ENCODE measurements at regions not wholly inside any gene's neighbourhood (a gene's known extent, or its start where the extent isn't known, plus 50 kb on each side); places are given as distances from the start of the nearest gene placed in this dataset.
"Not testable (repeated sequence)": the region's sequence is repeated elsewhere in the genome, so short reads cannot be mapped to it uniquely, and the experiment has no call there.

DNA sequence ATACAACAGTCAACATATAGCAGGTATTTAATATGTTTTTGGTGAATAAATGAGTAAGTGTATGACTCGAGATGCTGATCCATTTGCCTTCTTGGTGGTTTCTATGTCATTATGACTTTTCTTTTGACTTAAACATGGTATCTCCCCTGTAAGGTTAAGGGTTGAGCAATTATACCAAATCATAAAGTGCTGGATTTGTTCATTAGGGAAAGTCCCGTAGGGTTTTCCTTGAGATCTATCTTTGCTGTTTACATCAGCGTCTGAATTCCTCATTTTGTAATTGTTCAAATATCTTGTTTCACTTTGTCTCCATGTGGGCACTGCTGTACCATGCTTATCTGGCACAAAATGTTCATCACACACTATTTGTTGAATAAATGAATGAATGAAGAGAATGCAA, 562.6 kb downstream of the EDEM1 start:
- no peak for DNase-seq (ENCODE audit: low read depth)

- no peak for DNase-seq (ENCODE audit: low read depth)
Measured at GRCh38 chr3:5750874-5751640, 563.5 kb downstream of the EDEM1 start.

DNA sequence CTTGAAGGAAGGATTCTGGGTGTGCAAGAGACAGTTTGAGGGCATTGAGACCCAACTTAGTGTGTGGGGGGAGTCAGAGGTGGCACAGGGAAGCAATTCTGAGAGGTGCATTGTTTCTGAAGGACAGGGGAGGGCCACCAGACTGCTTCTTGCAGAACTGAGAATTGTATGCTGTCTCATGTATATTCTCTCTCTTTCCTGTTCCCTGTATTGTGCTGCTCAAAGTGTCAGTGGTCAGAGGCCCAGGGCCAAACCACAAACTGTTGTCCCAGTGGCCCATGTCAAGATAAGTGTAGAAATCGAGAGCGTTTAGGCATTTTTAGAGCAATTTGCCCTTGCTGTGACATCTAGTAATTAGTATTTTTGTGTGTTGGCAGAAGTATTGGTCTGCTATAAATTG, 567.1 kb downstream of the EDEM1 start:
- DNase-seq (ENCODE audit: low read depth), result no peak

DNA sequence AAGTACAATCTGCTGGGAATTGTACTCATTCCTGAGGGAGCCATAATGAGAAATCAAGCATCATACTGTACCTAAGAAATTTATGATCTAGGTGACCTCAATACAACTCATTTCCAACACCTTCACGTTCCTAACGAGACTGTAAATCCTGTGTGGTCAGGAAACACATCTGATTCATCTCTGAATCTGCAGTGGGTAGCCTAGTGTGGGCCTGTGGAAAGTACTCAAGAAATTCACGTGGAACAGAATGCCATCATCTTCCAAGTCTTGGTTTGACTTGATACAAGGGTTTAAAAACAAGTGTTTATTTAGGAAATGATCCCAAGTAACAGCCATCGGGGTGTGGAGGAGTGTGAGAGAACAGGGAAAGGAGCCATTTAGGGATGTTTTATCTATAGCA, 568.9 kb downstream of the EDEM1 start:
- no peak for DNase-seq (ENCODE audit: low read depth)

- DNase-seq (ENCODE audit: low read depth), result no peak
Measured at GRCh38 chr3:5757213-5757804, 569.8 kb downstream of the EDEM1 start.

- DNase-seq (ENCODE audit: low read depth), result no peak
Measured at GRCh38 chr3:5758699-5759098, 571.2 kb downstream of the EDEM1 start.

DNA sequence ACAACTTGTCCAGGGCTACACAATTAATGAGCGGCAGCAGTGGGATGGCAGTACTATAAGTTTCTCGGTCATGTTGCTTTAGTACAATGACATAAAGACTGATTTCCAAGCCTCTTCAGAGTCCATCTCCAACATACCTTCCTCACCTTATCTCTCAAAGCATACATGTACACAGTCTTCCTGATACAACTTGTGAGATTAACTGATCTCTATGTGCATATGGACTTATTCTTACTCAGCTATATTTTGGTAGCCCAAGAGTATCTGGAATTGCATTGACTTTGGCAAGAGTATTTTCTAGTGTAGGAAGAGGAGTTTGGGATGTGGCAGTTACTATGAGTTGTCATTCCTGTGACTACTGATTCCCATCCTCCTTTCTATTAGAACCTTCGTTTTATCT, 575.0 kb downstream of the EDEM1 start:
- no peak for DNase-seq (ENCODE audit: low read depth)

- no peak for DNase-seq (ENCODE audit: low read depth)
Measured at GRCh38 chr3:5766848-5767247, 579.3 kb downstream of the EDEM1 start.

DNA sequence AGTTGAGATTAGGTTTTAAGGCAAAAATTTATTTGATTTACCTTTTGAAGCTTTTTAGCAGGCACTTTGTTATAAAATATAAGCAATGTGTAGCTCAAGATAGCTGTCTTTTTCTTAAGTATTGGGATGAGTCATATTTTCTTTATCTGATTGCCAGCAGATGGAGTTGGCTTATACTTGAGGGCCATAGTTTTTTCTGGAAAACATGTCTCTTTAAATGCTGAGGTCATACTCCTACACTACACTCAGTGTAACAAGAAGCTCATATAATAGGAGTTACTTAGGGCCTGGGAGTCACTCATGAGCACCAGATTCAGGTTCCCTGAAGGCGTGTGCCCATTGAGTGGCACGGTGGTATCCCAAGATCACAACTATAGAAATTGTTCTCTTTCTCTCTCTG, 579.8 kb downstream of the EDEM1 start:
- DNase-seq (ENCODE audit: low read depth), result peak; percentile 19

GRCh38 chr3:5768281-5768945, 580.9 kb downstream of the EDEM1 start:
- no peak for DNase-seq (ENCODE audit: low read depth)

- no peak for DNase-seq (ENCODE audit: low read depth)
Measured at GRCh38 chr3:5769825-5770224, 582.3 kb downstream of the EDEM1 start.

DNA sequence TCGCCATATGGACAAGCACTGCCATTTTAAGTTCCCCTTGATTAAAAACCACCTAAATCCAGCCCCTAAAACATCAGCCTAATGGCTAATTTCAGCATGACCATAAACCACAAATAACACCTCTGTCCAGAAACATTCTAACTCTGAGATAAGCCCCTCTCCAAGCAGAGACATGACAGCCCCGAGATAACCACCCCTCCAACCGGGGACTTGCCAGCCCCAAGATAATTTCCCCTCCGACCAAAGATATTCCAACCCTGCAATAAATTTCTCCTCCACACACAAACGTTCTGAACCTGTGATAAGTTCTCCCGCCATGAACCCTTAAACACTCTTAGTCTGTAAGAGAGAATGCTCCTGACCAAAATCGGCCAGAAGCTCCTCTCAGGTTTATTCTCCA, 586.8 kb downstream of the EDEM1 start:
- no peak for DNase-seq (ENCODE audit: low read depth)

GRCh38 chr3:5775100-5775499, 587.6 kb downstream of the EDEM1 start:
- not testable (repeated sequence) for DNase-seq (ENCODE audit: low read depth)

DNA sequence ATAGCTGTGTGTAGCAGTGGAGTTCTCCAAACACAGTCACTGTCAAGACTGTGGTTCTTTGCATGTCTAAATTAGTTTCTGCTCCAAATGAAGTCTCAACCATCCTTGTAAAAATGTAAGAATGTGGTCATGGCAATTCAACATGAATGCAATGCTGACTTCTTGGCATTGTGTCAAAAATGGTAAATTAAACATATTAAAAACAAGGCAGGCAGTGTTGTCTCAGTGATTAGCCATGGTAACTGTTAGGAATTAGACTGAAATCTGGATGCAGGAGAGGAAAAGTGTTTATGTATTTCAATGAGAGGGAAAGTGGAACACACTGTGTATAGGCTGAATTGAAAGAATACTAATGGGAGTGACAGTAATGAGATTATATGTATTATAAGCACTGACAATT, 597.2 kb downstream of the EDEM1 start:
- no peak for DNase-seq (ENCODE audit: low read depth)

DNA sequence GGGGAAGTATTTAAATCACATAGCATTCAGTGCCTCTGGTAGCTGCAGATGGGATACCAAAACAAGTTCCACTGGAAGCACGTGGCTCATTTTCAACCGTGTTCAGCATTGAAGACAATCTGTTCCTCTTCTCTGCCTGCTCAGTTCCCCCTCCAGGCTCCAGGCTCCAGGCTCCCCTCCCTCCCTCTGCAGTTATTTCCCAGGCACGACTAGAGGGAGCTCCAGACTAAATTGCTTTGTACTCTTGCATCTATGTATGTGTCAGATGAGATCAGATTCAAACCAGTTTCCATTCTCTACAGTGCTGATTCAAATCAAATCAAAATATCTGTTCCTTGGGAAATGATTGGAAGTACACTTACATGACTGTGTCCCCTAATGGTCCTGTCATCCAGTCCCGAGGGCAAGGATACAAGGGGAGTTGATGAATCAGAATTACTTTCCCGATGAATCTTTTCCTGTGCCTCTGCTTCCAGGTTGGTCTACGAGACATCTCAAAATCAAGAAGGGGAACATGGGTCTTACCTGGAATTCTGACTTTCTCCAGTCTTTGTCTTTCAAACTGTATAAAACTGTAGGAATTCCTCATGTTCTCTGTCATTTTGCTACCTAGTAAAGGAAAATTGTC, 600.5 kb downstream of the EDEM1 start:
- DNase-seq (ENCODE audit: low read depth), result peak; percentile 43

GRCh38 chr3:5788496-5788895, 601.0 kb downstream of the EDEM1 start:
- DNase-seq (ENCODE audit: low read depth), result no peak

- DNase-seq (ENCODE audit: low read depth), result no peak
Measured at GRCh38 chr3:5791558-5791957, 604.1 kb downstream of the EDEM1 start.

GRCh38 chr3:5796541-5796940, 609.0 kb downstream of the EDEM1 start:
- no peak for DNase-seq (ENCODE audit: low read depth)

- DNase-seq (ENCODE audit: low read depth), result no peak
Measured at GRCh38 chr3:5798809-5799208, 611.3 kb downstream of the EDEM1 start.

- DNase-seq (ENCODE audit: low read depth), result no peak
Measured at GRCh38 chr3:5799398-5799797, 611.9 kb downstream of the EDEM1 start.

DNA sequence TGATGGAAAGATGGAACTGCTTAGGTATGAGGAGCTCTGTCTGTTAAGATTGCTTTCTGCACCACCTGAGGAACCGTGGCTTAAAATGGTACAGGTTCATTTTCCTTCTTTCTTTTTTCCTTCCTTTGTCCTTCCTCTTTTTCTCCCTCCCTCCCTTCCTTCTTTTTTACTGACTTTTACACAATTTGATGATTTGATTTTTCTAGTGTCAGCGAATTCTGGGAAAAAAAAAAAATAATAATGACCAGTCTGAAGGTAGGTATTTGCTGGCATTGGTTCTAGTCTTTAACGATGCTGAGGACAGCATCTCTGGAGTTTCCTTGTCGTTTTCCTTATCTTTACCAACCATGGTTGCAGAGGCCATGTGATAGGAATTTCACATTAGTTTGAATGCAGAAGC, 613.5 kb downstream of the EDEM1 start:
- DNase-seq (ENCODE audit: low read depth), result no peak

- no peak for DNase-seq (ENCODE audit: low read depth)
Measured at GRCh38 chr3:5806192-5806591, 618.7 kb downstream of the EDEM1 start.

Data from forelimb muscle (tissue), 1 donor.